ENCODE measurements at regions not wholly inside any gene's neighbourhood (a gene's known extent, or its start where the extent isn't known, plus 50 kb on each side); places are given as distances from the start of the nearest gene placed in this dataset.

- DNase-seq: no peak
- Histone ChIP-seq H3K27ac (no peak overlapping the region), H3K4me1 (no peaks in the 10 kb centered on the region), H3K27me3 (no peaks in the 10 kb centered on the region), H3K36me3 (no peaks in the 10 kb centered on the region), H3K9me3 (peaks cover 0 to 8% (median 0%) of the 10 kb centered on the region in 12 donors), H3K4me3 (no peak overlapping the region)
- TF ChIP-seq CTCF (IDR thresholded peaks at IDR 0.05) (no peak), POLR2A (IDR thresholded peaks at IDR 0.05) (no peak)
- ATAC-seq: no peak
- WGBS, 4 donors: 51 to 59% (median 52%) methylated on average over 3 of the region's 3 CpGs
- intact Hi-C loops (cut with DNase I): no loop called here
Observed at GRCh38 chr3:5630406-5630805, 442.9 kb downstream of the EDEM1 start.

- H3K36me3 ChIP-seq: no peaks in the 10 kb centered on the region
- 67 to 75% (median 73%) methylated on average over 10 of the region's 10 CpGs for WGBS, 4 donors
- no peak overlapping the region for H3K4me3 ChIP-seq
- no peak for DNase-seq
- intact Hi-C loops (cut with DNase I): no loop called here
- H3K27me3 ChIP-seq: no peaks in the 10 kb centered on the region
- peaks cover 0 to 16% (median 3%) of the 10 kb centered on the region in 12 donors for H3K9me3 ChIP-seq
- H3K4me1 ChIP-seq: no peaks in the 10 kb centered on the region
- no peak for ATAC-seq
- TF ChIP-seq CTCF (IDR thresholded peaks at IDR 0.05) (no peak), POLR2A (IDR thresholded peaks at IDR 0.05) (no peak)
- no peak overlapping the region for H3K27ac ChIP-seq
Observed at GRCh38 chr3:5633960-5634359, 446.5 kb downstream of the EDEM1 start.

GRCh38 chr3:5634411-5634810 is 446.9 kb downstream of the EDEM1 start:
- H3K27me3 ChIP-seq: no peaks in the 10 kb centered on the region
- H3K4me3 ChIP-seq: no peak overlapping the region
- ATAC-seq (no peak), DNase-seq (no peak)
- peaks cover 0 to 18% (median 5%) of the 10 kb centered on the region in 12 donors for H3K9me3 ChIP-seq
- no peak overlapping the region for H3K27ac ChIP-seq
- intact Hi-C loops (cut with DNase I): no loop called here
- no peaks in the 10 kb centered on the region for H3K4me1 ChIP-seq
- TF ChIP-seq POLR2A (IDR thresholded peaks at IDR 0.05) (no peak), CTCF (IDR thresholded peaks at IDR 0.05) (no peak)
- 59 to 75% (median 62%) methylated on average over 5 to 6 of the region's 6 CpGs for WGBS, 4 donors
- no peaks in the 10 kb centered on the region for H3K36me3 ChIP-seq

GRCh38 chr3:5635746-5636145 is 448.2 kb downstream of the EDEM1 start:
- no peaks in the 10 kb centered on the region for H3K4me1 ChIP-seq
- H3K4me3 ChIP-seq: no peak overlapping the region
- WGBS, 4 donors: 65 to 87% (median 78%) methylated on average over 2 of the region's 2 CpGs
- no peaks in the 10 kb centered on the region for H3K36me3 ChIP-seq
- intact Hi-C loops (cut with DNase I): no loop called here
- ATAC-seq (no peak), DNase-seq (no peak)
- peaks cover 0 to 19% (median 5%) of the 10 kb centered on the region in 12 donors for H3K9me3 ChIP-seq
- no peak overlapping the region for H3K27ac ChIP-seq
- TF ChIP-seq POLR2A (IDR thresholded peaks at IDR 0.05) (no peak), CTCF (IDR thresholded peaks at IDR 0.05) (no peak)
- H3K27me3 ChIP-seq: no peaks in the 10 kb centered on the region
